ENCODE measurements at regions not wholly inside any gene's neighbourhood (a gene's known extent, or its start where the extent isn't known, plus 50 kb on each side); places are given as distances from the start of the nearest gene placed in this dataset.

- TF ChIP-seq CTCF (IDR thresholded peaks at IDR 0.05): no peak
- TF ChIP-seq POLR2A (IDR thresholded peaks at IDR 0.05): no peak
Measured at GRCh38 chr5:126189231-126189630, 234.0 kb upstream of the GRAMD2B start.
